SK-N-SH treated with all-trans-retinoic acid at 6 μM for 48 hours (cell line): ENCODE measurements at regions not wholly inside any gene's neighbourhood (a gene's known extent, or its start where the extent isn't known, plus 50 kb on each side); places are given as distances from the start of the nearest gene placed in this dataset.

Source experiments
- ATAC-seq: fragments of 200-7000 bp; cut with Tn5 transposase; 3 replicates; pipeline ENCODE4 v1.9.1; 2020; ENCODE audit warnings: mild to moderate bottlenecking, moderate library complexity
- ARNTL ChIP-seq: fragments of 450-650 bp; formaldehyde crosslinking; IDR thresholded peaks from 2 replicates; pipeline ENCODE4 v1.5.0; 2020; ENCODE audit warnings: low read depth, mild to moderate bottlenecking, moderate library complexity, borderline replicate concordance
- BACH2 ChIP-seq: fragments of 250-450 bp; sonication (Bioruptor Pico); IDR thresholded peaks from 2 replicates; pipeline ENCODE4 v1.9.0; 2021; ENCODE audit warnings: mild to moderate bottlenecking, borderline replicate concordance
- CREB5 ChIP-seq: fragments of 250-450 bp; sonication (Bioruptor Pico); IDR thresholded peaks from 2 replicates; pipeline ENCODE4 v1.5.1; 2020; ENCODE audit warnings: low read depth, mild to moderate bottlenecking, moderate library complexity
- CSDC2 ChIP-seq: fragments of 250-450 bp; sonication (Bioruptor Pico); IDR thresholded peaks from 2 replicates; pipeline ENCODE4 v1.5.0; 2020; ENCODE audit warnings: mild to moderate bottlenecking, moderate library complexity
- ESRRG ChIP-seq: fragments of 250-450 bp; sonication (Bioruptor Pico); IDR thresholded peaks from 2 replicates; pipeline ENCODE4 v1.6.1; 2021; ENCODE audit warnings: mild to moderate bottlenecking
- GLIS3 ChIP-seq: fragments of 250-450 bp; sonication (Bioruptor Pico); IDR thresholded peaks from 2 replicates; pipeline ENCODE4 v1.5.0; 2020; ENCODE audit warnings: mild to moderate bottlenecking, moderate library complexity
- ISL1 ChIP-seq: fragments of 250-450 bp; sonication (Bioruptor Pico); IDR thresholded peaks from 2 replicates; pipeline ENCODE4 v2.1.2; 2022; ENCODE audit warnings: mild to moderate bottlenecking, moderate library complexity
- OSR1 ChIP-seq: fragments of 250-450 bp; sonication (Bioruptor Pico); IDR thresholded peaks from 2 replicates; pipeline ENCODE4 v1.8.0; 2022; ENCODE audit warnings: moderate library complexity, mild to moderate bottlenecking, inconsistent platforms
- PPARA ChIP-seq: fragments of 250-450 bp; sonication (Bioruptor Pico); IDR thresholded peaks from 2 replicates; pipeline ENCODE4 v1.5.0; 2020; ENCODE audit warnings: mild to moderate bottlenecking, borderline replicate concordance
- RARB ChIP-seq: fragments of 250-450 bp; sonication (Bioruptor Pico); IDR thresholded peaks from 2 replicates; pipeline ENCODE4 v1.8.0; 2021; ENCODE audit warnings: mild to moderate bottlenecking, moderate library complexity
- SNAI2 ChIP-seq: fragments of 250-450 bp; sonication (Bioruptor Pico); IDR thresholded peaks from 2 replicates; pipeline ENCODE4 v1.5.0; 2020; ENCODE audit warnings: mild to moderate bottlenecking, moderate library complexity
- TCF4 ChIP-seq: fragments of 250-450 bp; sonication (Bioruptor Pico); IDR thresholded peaks from 2 replicates; pipeline ENCODE4 v1.8.0; 2021; ENCODE audit warnings: mild to moderate bottlenecking, moderate library complexity, borderline replicate concordance
- TOX ChIP-seq: fragments of 250-450 bp; sonication (Bioruptor Pico); IDR thresholded peaks from 2 replicates; pipeline ENCODE4 v1.8.0; 2021; ENCODE audit warnings: mild to moderate bottlenecking, moderate library complexity, borderline replicate concordance
- TSHZ2 ChIP-seq: fragments of 250-450 bp; sonication (Bioruptor Pico); IDR thresholded peaks from 2 replicates; pipeline ENCODE4 v1.5.0; 2020; ENCODE audit warnings: mild to moderate bottlenecking, moderate library complexity
- ZC3H10 ChIP-seq: fragments of 250-450 bp; sonication (Bioruptor Pico); IDR thresholded peaks from 2 replicates; pipeline ENCODE4 v1.5.1; 2021; ENCODE audit warnings: mild to moderate bottlenecking, moderate library complexity
- ZFP3 ChIP-seq: fragments of 250-450 bp; sonication (Bioruptor Pico); IDR thresholded peaks from 2 replicates; pipeline ENCODE4 v1.5.0; 2020; ENCODE audit warnings: mild to moderate bottlenecking, moderate library complexity
- ZNF565 ChIP-seq: fragments of 450-650 bp; formaldehyde crosslinking; conservative IDR thresholded peaks from 2 replicates; pipeline ENCODE4 v1.5.0; 2020; ENCODE audit warnings: low read depth, mild to moderate bottlenecking, moderate library complexity
- ZNF70 ChIP-seq: fragments of 450-650 bp; formaldehyde crosslinking; IDR thresholded peaks from 2 replicates; pipeline ENCODE4 v1.5.0; 2020; ENCODE audit warnings: mild to moderate bottlenecking, moderate library complexity
- ZNF8 ChIP-seq: fragments of 450-650 bp; formaldehyde crosslinking; IDR thresholded peaks from 2 replicates; pipeline ENCODE4 v1.5.0; 2020; ENCODE audit warnings: mild to moderate bottlenecking, moderate library complexity
- TF ChIP-seq, protein P1 (sequence below): fragments of 250-450 bp; sonication (Bioruptor Pico); IDR thresholded peaks from 2 replicates; pipeline ENCODE4 v1.5.1; 2021; ENCODE audit warnings: mild to moderate bottlenecking, moderate library complexity
- TF ChIP-seq, protein P2 (sequence below): fragments of 250-450 bp; sonication (Bioruptor Pico); IDR thresholded peaks from 2 replicates; pipeline ENCODE4 v1.8.0; 2021; ENCODE audit warnings: low read depth, mild to moderate bottlenecking, moderate library complexity, borderline replicate concordance

- ATAC-seq: no peak
Observed at GRCh38 chr3:137103739-137104138, 146.0 kb downstream of the IL20RB start.

DNA sequence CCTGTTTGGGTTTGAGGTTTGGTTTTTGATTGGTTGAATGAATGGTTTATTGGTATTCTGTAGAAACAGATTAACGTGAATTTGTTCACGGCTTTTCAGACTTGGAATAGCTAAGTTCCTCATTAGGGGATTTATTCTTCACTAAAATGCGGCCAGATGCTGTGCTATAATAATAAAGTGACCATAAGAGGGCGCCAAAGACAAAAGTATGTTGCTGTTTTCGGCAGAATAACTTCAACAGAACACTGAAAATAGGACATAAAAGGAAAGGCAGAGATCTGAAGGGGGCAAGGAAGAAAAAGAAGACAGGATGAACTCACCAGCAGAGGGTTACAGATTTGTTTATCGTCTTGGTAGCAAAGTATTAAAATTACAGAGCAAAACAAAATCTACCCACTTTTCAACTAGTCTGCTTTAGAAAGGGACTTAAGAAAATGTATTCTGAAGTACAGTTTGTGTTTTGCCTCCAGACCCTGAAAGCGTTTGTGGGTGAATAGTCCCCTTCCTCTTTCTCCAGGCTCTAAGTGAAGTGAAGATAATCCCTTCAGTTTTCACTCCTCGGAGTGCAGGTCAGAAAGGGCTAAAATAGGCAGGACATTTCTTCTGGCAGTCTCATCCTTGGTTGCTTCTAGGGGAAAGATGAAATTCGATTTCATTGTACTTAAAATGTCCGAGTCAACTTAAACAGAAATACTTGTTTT is 147.6 kb downstream of the IL20RB start:
- peak; percentile 71; the same call in 1 of the 2 replicates for TF ChIP-seq ZNF70
- TF ChIP-seq, protein P1, sequence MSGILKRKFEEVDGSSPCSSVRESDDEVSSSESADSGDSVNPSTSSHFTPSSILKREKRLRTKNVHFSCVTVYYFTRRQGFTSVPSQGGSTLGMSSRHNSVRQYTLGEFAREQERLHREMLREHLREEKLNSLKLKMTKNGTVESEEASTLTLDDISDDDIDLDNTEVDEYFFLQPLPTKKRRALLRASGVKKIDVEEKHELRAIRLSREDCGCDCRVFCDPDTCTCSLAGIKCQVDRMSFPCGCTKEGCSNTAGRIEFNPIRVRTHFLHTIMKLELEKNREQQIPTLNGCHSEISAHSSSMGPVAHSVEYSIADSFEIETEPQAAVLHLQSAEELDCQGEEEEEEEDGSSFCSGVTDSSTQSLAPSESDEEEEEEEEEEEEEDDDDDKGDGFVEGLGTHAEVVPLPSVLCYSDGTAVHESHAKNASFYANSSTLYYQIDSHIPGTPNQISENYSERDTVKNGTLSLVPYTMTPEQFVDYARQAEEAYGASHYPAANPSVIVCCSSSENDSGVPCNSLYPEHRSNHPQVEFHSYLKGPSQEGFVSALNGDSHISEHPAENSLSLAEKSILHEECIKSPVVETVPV (CRISPR knock-in tag): no peak
- ATAC-seq: peak; percentile 93

More at GRCh38 chr3:137103739-137104138, 146.0 kb downstream of the IL20RB start:
- TF ChIP-seq, protein P2, sequence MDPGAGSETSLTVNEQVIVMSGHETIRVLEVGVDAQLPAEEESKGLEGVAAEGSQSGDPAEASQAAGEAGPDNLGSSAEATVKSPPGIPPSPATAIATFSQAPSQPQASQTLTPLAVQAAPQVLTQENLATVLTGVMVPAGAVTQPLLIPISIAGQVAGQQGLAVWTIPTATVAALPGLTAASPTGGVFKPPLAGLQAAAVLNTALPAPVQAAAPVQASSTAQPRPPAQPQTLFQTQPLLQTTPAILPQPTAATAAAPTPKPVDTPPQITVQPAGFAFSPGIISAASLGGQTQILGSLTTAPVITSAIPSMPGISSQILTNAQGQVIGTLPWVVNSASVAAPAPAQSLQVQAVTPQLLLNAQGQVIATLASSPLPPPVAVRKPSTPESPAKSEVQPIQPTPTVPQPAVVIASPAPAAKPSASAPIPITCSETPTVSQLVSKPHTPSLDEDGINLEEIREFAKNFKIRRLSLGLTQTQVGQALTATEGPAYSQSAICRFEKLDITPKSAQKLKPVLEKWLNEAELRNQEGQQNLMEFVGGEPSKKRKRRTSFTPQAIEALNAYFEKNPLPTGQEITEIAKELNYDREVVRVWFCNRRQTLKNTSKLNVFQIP (CRISPR knock-in tag): no peak
- TF ChIP-seq ZNF565 (CRISPR knock-in tag) (no peak), GLIS3 (CRISPR knock-in tag) (no peak), ISL1 (CRISPR knock-in tag) (no peak), ZNF8 (CRISPR knock-in tag) (no peak), BACH2 (no peak), SNAI2 (CRISPR knock-in tag) (no peak), PPARA (no peak), CREB5 (CRISPR knock-in tag) (no peak), CSDC2 (CRISPR knock-in tag) (no peak), ZFP3 (no peak)
- TF ChIP-seq, protein P1 (CRISPR knock-in tag): no peak

DNA sequence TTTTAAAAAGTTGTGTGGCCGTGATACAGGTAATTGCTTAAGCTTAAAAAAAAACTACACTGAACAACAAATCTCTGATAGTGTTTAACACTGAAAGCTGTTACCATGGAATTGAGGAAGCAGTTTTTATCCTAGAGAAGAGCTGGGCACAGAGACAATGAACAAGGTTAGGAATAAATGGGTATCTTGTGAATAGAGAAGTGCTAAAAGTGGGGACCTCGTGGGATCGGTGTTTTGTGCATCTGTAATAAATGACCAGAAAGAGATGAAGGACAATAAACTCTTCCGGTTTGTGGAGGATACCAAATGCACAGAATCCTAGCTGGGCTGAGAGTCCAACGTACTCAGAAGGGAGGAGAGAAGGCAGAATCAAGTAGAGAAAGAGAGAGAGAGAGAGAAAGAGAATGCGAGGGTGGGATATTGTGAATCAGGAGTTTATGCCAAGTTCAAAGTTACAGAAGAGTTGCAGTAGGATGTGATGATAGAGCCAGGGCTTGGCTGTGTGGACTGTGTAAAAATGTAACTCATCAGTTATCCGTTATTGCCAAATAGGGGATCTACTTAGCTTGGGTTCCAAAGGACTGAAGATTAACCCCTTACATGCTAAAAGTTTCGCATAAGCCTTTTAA is 148.9 kb downstream of the IL20RB start:
- ATAC-seq: no peak
- no peak for TF ChIP-seq ARNTL (CRISPR knock-in tag)
- TF ChIP-seq ZC3H10 (CRISPR knock-in tag): no peak
- TF ChIP-seq CSDC2 (CRISPR knock-in tag): no peak
- TF ChIP-seq, protein P1 (CRISPR knock-in tag): no peak
- no peak for TF ChIP-seq GLIS3 (CRISPR knock-in tag)
- TF ChIP-seq CREB5 (CRISPR knock-in tag): no peak
- TF ChIP-seq ZFP3: no peak
- TF ChIP-seq TOX (CRISPR knock-in tag): no peak
- TF ChIP-seq OSR1 (CRISPR knock-in tag): no peak
- no peak for TF ChIP-seq PPARA
- no peak for TF ChIP-seq ZNF565 (CRISPR knock-in tag)
- TF ChIP-seq ESRRG (CRISPR knock-in tag): no peak
- no peak for TF ChIP-seq TSHZ2 (CRISPR knock-in tag)
- TF ChIP-seq, protein P2 (CRISPR knock-in tag): no peak
- TF ChIP-seq RARB (CRISPR knock-in tag): no peak
- no peak for TF ChIP-seq TCF4 (CRISPR knock-in tag)
- TF ChIP-seq ZNF70: no peak
